RWPE2 (cell line): ENCODE measurements at regions not wholly inside any gene's neighbourhood (a gene's known extent, or its start where the extent isn't known, plus 50 kb on each side); places are given as distances from the start of the nearest gene placed in this dataset.

ENCODE experiments used
- ATAC-seq: fragments of 200-7000 bp; cut with Tn5 transposase; 3 replicates; pipeline ENCODE4 v1.9.1; 2021; ENCODE audit warnings: low read depth
- DNase-seq: peaks from one replicate; pipeline ENCODE4 v3.0.0-alpha.2; 2020; ENCODE audit warnings: low spot score
- H3K27ac ChIP-seq: fragments of 450-650 bp; 2 replicates; pipeline ENCODE4 v1.5.1; 2017; ENCODE audit warnings: mild to moderate bottlenecking; ENCODE audit not compliant: poor library complexity, severe bottlenecking
- H3K27me3 ChIP-seq: fragments of 250-450 bp; sonication (Bioruptor Pico); 2 replicates; pipeline ENCODE4 v1.5.1; 2021; ENCODE audit warnings: mild to moderate bottlenecking, moderate library complexity; ENCODE audit not compliant: insufficient read depth, poor library complexity, severe bottlenecking
- H3K36me3 ChIP-seq: fragments of 250-450 bp; sonication (Bioruptor Pico); 2 replicates; pipeline ENCODE4 v1.5.1; 2020; ENCODE audit warnings: low read depth, mild to moderate bottlenecking, moderate library complexity
- H3K4me1 ChIP-seq: fragments of 250-450 bp; sonication (Bioruptor Pico); 2 replicates; pipeline ENCODE4 v1.5.1; 2021; ENCODE audit warnings: mild to moderate bottlenecking, moderate library complexity; ENCODE audit not compliant: insufficient read depth, poor library complexity, severe bottlenecking
- H3K4me3 ChIP-seq: fragments of 250-450 bp; sonication (Bioruptor Pico); 2 replicates; pipeline ENCODE4 v1.5.1; 2021; ENCODE audit warnings: mild to moderate bottlenecking, moderate library complexity; ENCODE audit not compliant: severe bottlenecking
- H3K9me3 ChIP-seq: fragments of 250-450 bp; sonication (Bioruptor Pico); 2 replicates; pipeline ENCODE4 v1.5.1; 2021; ENCODE audit warnings: mild to moderate bottlenecking, moderate library complexity; ENCODE audit not compliant: severe bottlenecking
- TF ChIP-seq, protein P1 (sequence below): fragments of 450-650 bp; IDR thresholded peaks from one replicate; pipeline ENCODE4 v1.5.1; 2017; ENCODE audit warnings: mild to moderate bottlenecking, moderate library complexity; ENCODE audit not compliant: poor library complexity, severe bottlenecking

DNA sequence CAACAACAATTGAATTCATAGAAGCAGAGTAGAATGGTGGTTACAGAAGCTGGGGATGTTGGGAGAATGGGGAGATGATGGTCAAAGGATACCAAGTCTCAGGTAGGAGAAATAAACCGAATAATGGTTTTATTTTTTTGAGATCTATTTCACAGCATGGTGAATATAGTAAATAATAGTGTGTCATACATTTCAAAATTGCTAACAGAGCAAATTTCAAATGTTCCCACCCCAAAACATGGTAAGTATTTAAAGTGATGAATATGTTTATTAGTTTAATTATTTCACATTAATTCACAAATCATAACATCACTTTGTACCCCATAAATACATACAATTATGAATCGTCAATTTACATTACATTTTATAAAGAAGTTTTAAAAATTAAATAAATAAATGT is 72.7 kb upstream of the ATG10 start:
- Histone ChIP-seq H3K36me3 (no peaks in the 10 kb centered on the region), H3K4me3 (no peak overlapping the region), H3K4me1 (no peaks in the 10 kb centered on the region), H3K27me3 (no peaks in the 10 kb centered on the region), H3K9me3 (no peaks in the 10 kb centered on the region), H3K27ac (no peak overlapping the region)
- ATAC-seq (no peak), DNase-seq (no peak)
- TF ChIP-seq, protein P1, sequence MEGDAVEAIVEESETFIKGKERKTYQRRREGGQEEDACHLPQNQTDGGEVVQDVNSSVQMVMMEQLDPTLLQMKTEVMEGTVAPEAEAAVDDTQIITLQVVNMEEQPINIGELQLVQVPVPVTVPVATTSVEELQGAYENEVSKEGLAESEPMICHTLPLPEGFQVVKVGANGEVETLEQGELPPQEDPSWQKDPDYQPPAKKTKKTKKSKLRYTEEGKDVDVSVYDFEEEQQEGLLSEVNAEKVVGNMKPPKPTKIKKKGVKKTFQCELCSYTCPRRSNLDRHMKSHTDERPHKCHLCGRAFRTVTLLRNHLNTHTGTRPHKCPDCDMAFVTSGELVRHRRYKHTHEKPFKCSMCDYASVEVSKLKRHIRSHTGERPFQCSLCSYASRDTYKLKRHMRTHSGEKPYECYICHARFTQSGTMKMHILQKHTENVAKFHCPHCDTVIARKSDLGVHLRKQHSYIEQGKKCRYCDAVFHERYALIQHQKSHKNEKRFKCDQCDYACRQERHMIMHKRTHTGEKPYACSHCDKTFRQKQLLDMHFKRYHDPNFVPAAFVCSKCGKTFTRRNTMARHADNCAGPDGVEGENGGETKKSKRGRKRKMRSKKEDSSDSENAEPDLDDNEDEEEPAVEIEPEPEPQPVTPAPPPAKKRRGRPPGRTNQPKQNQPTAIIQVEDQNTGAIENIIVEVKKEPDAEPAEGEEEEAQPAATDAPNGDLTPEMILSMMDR: no peak

DNA sequence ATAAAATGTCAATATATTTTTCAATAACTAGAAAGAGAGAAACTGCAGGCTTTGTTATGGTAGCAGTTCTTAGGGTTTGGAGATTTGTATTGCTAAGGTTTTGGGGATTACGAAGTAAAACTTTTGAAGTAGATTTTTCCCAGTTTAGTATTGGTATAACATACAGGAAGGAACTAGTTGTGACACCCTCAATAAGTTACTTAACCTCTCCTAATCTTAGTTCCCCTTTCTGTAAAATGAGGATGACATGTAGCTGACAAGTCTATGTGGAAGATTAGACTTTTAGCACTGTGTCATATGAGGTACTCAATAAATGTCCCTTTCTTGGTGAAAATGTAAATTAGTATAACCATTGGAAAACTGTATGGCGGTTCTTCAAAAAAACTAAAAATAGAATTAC is 73.4 kb upstream of the ATG10 start:
- H3K4me1 ChIP-seq: no peaks in the 10 kb centered on the region
- H3K27ac ChIP-seq: no peak overlapping the region
- no peak overlapping the region for H3K4me3 ChIP-seq
- no peaks in the 10 kb centered on the region for H3K36me3 ChIP-seq
- DNase-seq: no peak
- no peaks in the 10 kb centered on the region for H3K9me3 ChIP-seq
- H3K27me3 ChIP-seq: no peaks in the 10 kb centered on the region
- TF ChIP-seq, protein P1: no peak
- ATAC-seq: no peak

DNA sequence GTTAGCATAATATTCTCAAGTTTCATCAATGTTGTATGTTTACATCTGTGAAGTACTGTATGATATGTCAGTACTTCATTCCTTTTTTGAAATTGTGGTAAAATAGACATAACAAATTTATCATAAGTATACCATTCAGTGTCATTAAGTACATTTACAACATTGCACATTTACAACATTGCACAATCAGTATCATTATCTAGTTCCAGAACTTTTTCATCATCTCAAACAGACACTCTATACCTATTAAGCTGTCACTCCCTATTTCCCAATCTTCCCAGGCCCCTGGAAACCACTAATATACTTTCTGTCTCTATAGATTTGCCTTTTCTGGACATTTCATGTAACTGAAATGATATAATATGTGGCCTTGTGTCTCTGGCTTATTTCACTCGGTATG is 75.1 kb upstream of the ATG10 start:
- TF ChIP-seq, protein P1: no peak
- H3K9me3 ChIP-seq: no peaks in the 10 kb centered on the region
- no peak overlapping the region for H3K4me3 ChIP-seq
- no peak for DNase-seq
- H3K4me1 ChIP-seq: no peaks in the 10 kb centered on the region
- no peaks in the 10 kb centered on the region for H3K36me3 ChIP-seq
- no peaks in the 10 kb centered on the region for H3K27me3 ChIP-seq
- no peak for ATAC-seq
- H3K27ac ChIP-seq: no peak overlapping the region

DNA sequence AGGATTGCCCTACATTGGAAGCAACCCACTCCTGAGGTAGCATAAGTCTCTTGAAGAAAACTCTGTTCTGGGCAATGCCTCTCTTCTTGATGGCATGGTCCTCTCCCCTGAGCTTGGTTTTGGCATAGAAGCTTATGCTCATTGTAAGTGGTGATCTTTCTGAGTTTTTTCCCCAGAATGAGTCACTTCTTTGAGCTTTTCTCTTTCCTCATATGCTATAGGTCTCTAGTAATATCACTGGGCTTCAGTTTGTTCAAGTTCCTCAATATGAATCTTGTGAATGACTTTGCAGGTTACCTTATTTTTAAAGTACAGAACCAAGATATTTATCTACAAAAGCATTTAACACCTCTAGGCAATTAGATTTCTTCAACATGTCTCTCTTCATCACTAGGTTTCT is 76.5 kb upstream of the ATG10 start:
- ATAC-seq: no peak
- H3K9me3 ChIP-seq: no peaks in the 10 kb centered on the region
- H3K4me1 ChIP-seq: no peaks in the 10 kb centered on the region
- no peak for DNase-seq
- TF ChIP-seq, protein P1: no peak
- no peaks in the 10 kb centered on the region for H3K36me3 ChIP-seq
- no peak overlapping the region for H3K27ac ChIP-seq
- H3K27me3 ChIP-seq: no peaks in the 10 kb centered on the region
- H3K4me3 ChIP-seq: no peak overlapping the region

DNA sequence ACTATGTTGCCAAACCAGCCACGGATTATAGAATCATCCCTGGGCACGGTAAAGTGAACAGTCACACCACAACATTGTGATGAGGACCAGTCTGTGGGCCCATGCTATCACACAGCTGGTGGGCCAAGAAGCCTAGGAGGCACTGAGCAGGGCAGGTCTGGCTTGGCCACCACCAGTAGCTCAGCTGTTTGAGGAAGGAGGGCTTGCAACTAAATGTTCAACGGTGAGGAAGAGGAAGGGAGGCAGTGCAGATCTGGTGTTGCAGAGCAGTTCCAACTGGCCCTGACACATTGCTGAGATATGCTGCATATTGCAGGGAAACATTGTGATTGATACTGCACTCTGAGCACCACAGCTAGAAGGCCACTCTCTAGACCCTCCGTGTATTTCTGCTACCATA is 77.9 kb upstream of the ATG10 start:
- Histone ChIP-seq H3K36me3 (no peaks in the 10 kb centered on the region), H3K4me1 (no peaks in the 10 kb centered on the region), H3K9me3 (no peaks in the 10 kb centered on the region), H3K4me3 (no peak overlapping the region), H3K27ac (no peak overlapping the region), H3K27me3 (no peaks in the 10 kb centered on the region)
- DNase-seq: no peak
- TF ChIP-seq, protein P1: no peak
- no peak for ATAC-seq
